Osteocyte (in vitro differentiated cells): ENCODE measurements at regions not wholly inside any gene's neighbourhood (a gene's known extent, or its start where the extent isn't known, plus 50 kb on each side); places are given as distances from the start of the nearest gene placed in this dataset.

Experiments used
- DNase-seq: peaks from one replicate; pipeline ENCODE4 v3.0.0; 2021; ENCODE audit warnings: mixed read lengths; ENCODE audit not compliant: unreplicated experiment; ENCODE audit errors: extremely low spot score
- H3K27ac Mint-ChIP-seq: one replicate; pipeline ENCODE4 v1.8.0; 2021; ENCODE audit warnings: mild to moderate bottlenecking, mixed read lengths; ENCODE audit not compliant: unreplicated experiment
- H3K27me3 Mint-ChIP-seq: one replicate; pipeline ENCODE4 v1.8.0; 2021; ENCODE audit warnings: mixed read lengths; ENCODE audit not compliant: unreplicated experiment
- H3K36me3 Mint-ChIP-seq: one replicate; pipeline ENCODE4 v1.8.0; 2021; ENCODE audit warnings: mixed read lengths; ENCODE audit not compliant: unreplicated experiment
- H3K4me1 Mint-ChIP-seq: one replicate; pipeline ENCODE4 v1.8.0; 2021; ENCODE audit warnings: mixed read lengths; ENCODE audit not compliant: unreplicated experiment
- H3K4me3 Mint-ChIP-seq: one replicate; pipeline ENCODE4 v1.8.0; 2021; ENCODE audit warnings: mild to moderate bottlenecking, moderate library complexity, mixed read lengths; ENCODE audit not compliant: unreplicated experiment
- H3K9me3 Mint-ChIP-seq: one replicate; pipeline ENCODE4 v1.8.0; 2021; ENCODE audit warnings: mixed read lengths; ENCODE audit not compliant: unreplicated experiment
- CTCF ChIP-seq: fragments of 200-600 bp; sonication (generic); IDR thresholded peaks from 2 replicates; pipeline ENCODE4 v1.5.0; 2021; ENCODE audit warnings: antibody characterized with exemption, mild to moderate bottlenecking, moderate library complexity

GRCh38 chr14:90472632-90473031, 75.8 kb downstream of the CALM1 start:
- H3K36me3 Mint-ChIP-seq: no peaks in the 10 kb centered on the region
- H3K27me3 Mint-ChIP-seq: peaks cover 46% of the 10 kb centered on the region
- DNase-seq: no peak
- H3K4me3 Mint-ChIP-seq: no peak overlapping the region
- H3K27ac Mint-ChIP-seq: no peak overlapping the region
- H3K9me3 Mint-ChIP-seq: peaks cover 29% of the 10 kb centered on the region
- H3K4me1 Mint-ChIP-seq: no peaks in the 10 kb centered on the region
- TF ChIP-seq CTCF: no peak
